ENCODE measurements at regions not wholly inside any gene's neighbourhood (a gene's known extent, or its start where the extent isn't known, plus 50 kb on each side); places are given as distances from the start of the nearest gene placed in this dataset.

GRCh38 chr6:18664401-18664800 lies 277.3 kb downstream of the RNF144B start:
- DNase-seq, result no peak
- Histone ChIP-seq H3K9me3 (ENCODE audit: control insufficient read depth in 2 of 2, insufficient read depth in 1 of 2, low read depth in 1 of 2, low read length in 1 of 2) (no peaks in the 10 kb centered on the region), H3K4me3 (ENCODE audit: low read depth in 1 of 3, low read length in 3 of 3) (no peak overlapping the region), H3K27me3 (ENCODE audit: control insufficient read depth in 3 of 3, insufficient read depth in 3 of 3, low read length in 3 of 3) (peaks cover 0 to 3% (median 0%) of the 10 kb centered on the region in 3 donors), H3K4me1 (ENCODE audit: control insufficient read depth in 3 of 3, insufficient read depth in 2 of 3, low read depth in 1 of 3, low read length in 2 of 3) (no peaks in the 10 kb centered on the region), H3K27ac (ENCODE audit: low read depth in 1 of 3, low read length in 2 of 3) (no peak overlapping the region), H3K36me3 (ENCODE audit: control insufficient read depth in 3 of 3, insufficient read depth in 2 of 3, low read depth in 1 of 3, low read length in 3 of 3) (no peaks in the 10 kb centered on the region)
- no peak for FAIRE-seq
- 81 to 95% (median 87%) methylated on average over 5 of the region's 5 CpGs for WGBS, 3 donors

- 13 to 35% (median 16%) methylated on average over 2 of the region's 2 CpGs for WGBS, 3 donors
- DNase-seq (peak in 1 of 2 donors; percentile 1), FAIRE-seq (no peak)
- no peaks in the 10 kb centered on the region for H3K4me1 ChIP-seq (ENCODE audit: control insufficient read depth in 3 of 3, insufficient read depth in 2 of 3, low read depth in 1 of 3, low read length in 2 of 3)
- peaks cover 0 to 8% (median 0%) of the 10 kb centered on the region in 3 donors for H3K27me3 ChIP-seq (ENCODE audit: control insufficient read depth in 3 of 3, insufficient read depth in 3 of 3, low read length in 3 of 3)
- H3K27ac ChIP-seq (ENCODE audit: low read depth in 1 of 3, low read length in 2 of 3), result no peak overlapping the region
- H3K4me3 ChIP-seq (ENCODE audit: low read depth in 1 of 3, low read length in 3 of 3), result no peak overlapping the region
- no peaks in the 10 kb centered on the region for H3K36me3 ChIP-seq (ENCODE audit: control insufficient read depth in 3 of 3, insufficient read depth in 2 of 3, low read depth in 1 of 3, low read length in 3 of 3)
- H3K9me3 ChIP-seq (ENCODE audit: control insufficient read depth in 2 of 2, insufficient read depth in 1 of 2, low read depth in 1 of 2, low read length in 1 of 2), result peaks cover 0 to 1% of the 10 kb centered on the region in 2 donors
Observed at GRCh38 chr6:18667612-18668011, 280.5 kb downstream of the RNF144B start.

GRCh38 chr6:18668994-18669393 lies 281.8 kb downstream of the RNF144B start:
- H3K27ac ChIP-seq (ENCODE audit: low read depth in 1 of 3, low read length in 2 of 3), result no peak overlapping the region
- H3K9me3 ChIP-seq (ENCODE audit: control insufficient read depth in 2 of 2, insufficient read depth in 1 of 2, low read depth in 1 of 2, low read length in 1 of 2), result peaks cover 0 to 1% of the 10 kb centered on the region in 2 donors
- DNase-seq (no peak), FAIRE-seq (no peak)
- H3K36me3 ChIP-seq (ENCODE audit: control insufficient read depth in 3 of 3, insufficient read depth in 2 of 3, low read depth in 1 of 3, low read length in 3 of 3), result no peaks in the 10 kb centered on the region
- H3K4me1 ChIP-seq (ENCODE audit: control insufficient read depth in 3 of 3, insufficient read depth in 2 of 3, low read depth in 1 of 3, low read length in 2 of 3), result no peaks in the 10 kb centered on the region
- H3K27me3 ChIP-seq (ENCODE audit: control insufficient read depth in 3 of 3, insufficient read depth in 3 of 3, low read length in 3 of 3), result peaks cover 0 to 8% (median 0%) of the 10 kb centered on the region in 3 donors
- no peak overlapping the region for H3K4me3 ChIP-seq (ENCODE audit: low read depth in 1 of 3, low read length in 3 of 3)
- WGBS, 3 donors, result 67 to 75% (median 73%) methylated on average over 3 of the region's 3 CpGs

- no peak overlapping the region for H3K4me3 ChIP-seq (ENCODE audit: low read depth in 1 of 3, low read length in 3 of 3)
- no peaks in the 10 kb centered on the region for H3K36me3 ChIP-seq (ENCODE audit: control insufficient read depth in 3 of 3, insufficient read depth in 2 of 3, low read depth in 1 of 3, low read length in 3 of 3)
- FAIRE-seq (no peak), DNase-seq (no peak)
- no peaks in the 10 kb centered on the region for H3K4me1 ChIP-seq (ENCODE audit: control insufficient read depth in 3 of 3, insufficient read depth in 2 of 3, low read depth in 1 of 3, low read length in 2 of 3)
- peaks cover 0 to 1% of the 10 kb centered on the region in 2 donors for H3K9me3 ChIP-seq (ENCODE audit: control insufficient read depth in 2 of 2, insufficient read depth in 1 of 2, low read depth in 1 of 2, low read length in 1 of 2)
- H3K27me3 ChIP-seq (ENCODE audit: control insufficient read depth in 3 of 3, insufficient read depth in 3 of 3, low read length in 3 of 3), result peaks cover 0 to 5% (median 0%) of the 10 kb centered on the region in 3 donors
- WGBS, 3 donors, result 67 to 88% (median 81%) methylated on average over 1 of the region's 1 CpG
- no peak overlapping the region for H3K27ac ChIP-seq (ENCODE audit: low read depth in 1 of 3, low read length in 2 of 3)
Observed at GRCh38 chr6:18672852-18673251, 285.7 kb downstream of the RNF144B start.

GRCh38 chr6:18674346-18674745 lies 287.2 kb downstream of the RNF144B start:
- peaks cover 0 to 1% of the 10 kb centered on the region in 2 donors for H3K9me3 ChIP-seq (ENCODE audit: control insufficient read depth in 2 of 2, insufficient read depth in 1 of 2, low read depth in 1 of 2, low read length in 1 of 2)
- H3K4me3 ChIP-seq (ENCODE audit: low read depth in 1 of 3, low read length in 3 of 3), result no peak overlapping the region
- H3K27ac ChIP-seq (ENCODE audit: low read depth in 1 of 3, low read length in 2 of 3), result no peak overlapping the region
- DNase-seq (no peak), FAIRE-seq (no peak)
- H3K4me1 ChIP-seq (ENCODE audit: control insufficient read depth in 3 of 3, insufficient read depth in 2 of 3, low read depth in 1 of 3, low read length in 2 of 3), result no peaks in the 10 kb centered on the region
- peaks cover 0 to 5% (median 0%) of the 10 kb centered on the region in 3 donors for H3K27me3 ChIP-seq (ENCODE audit: control insufficient read depth in 3 of 3, insufficient read depth in 3 of 3, low read length in 3 of 3)
- no peaks in the 10 kb centered on the region for H3K36me3 ChIP-seq (ENCODE audit: control insufficient read depth in 3 of 3, insufficient read depth in 2 of 3, low read depth in 1 of 3, low read length in 3 of 3)

GRCh38 chr6:18675881-18676280 lies 288.7 kb downstream of the RNF144B start:
- Histone ChIP-seq H3K4me3 (ENCODE audit: low read depth in 1 of 3, low read length in 3 of 3) (no peak overlapping the region), H3K36me3 (ENCODE audit: control insufficient read depth in 3 of 3, insufficient read depth in 2 of 3, low read depth in 1 of 3, low read length in 3 of 3) (no peaks in the 10 kb centered on the region), H3K9me3 (ENCODE audit: control insufficient read depth in 2 of 2, insufficient read depth in 1 of 2, low read depth in 1 of 2, low read length in 1 of 2) (peaks cover 0 to 1% of the 10 kb centered on the region in 2 donors), H3K4me1 (ENCODE audit: control insufficient read depth in 3 of 3, insufficient read depth in 2 of 3, low read depth in 1 of 3, low read length in 2 of 3) (no peaks in the 10 kb centered on the region), H3K27me3 (ENCODE audit: control insufficient read depth in 3 of 3, insufficient read depth in 3 of 3, low read length in 3 of 3) (peaks cover 0 to 5% (median 0%) of the 10 kb centered on the region in 3 donors), H3K27ac (ENCODE audit: low read depth in 1 of 3, low read length in 2 of 3) (no peak overlapping the region)
- DNase-seq, result no peak
- WGBS, 3 donors, result 32 to 58% (median 48%) methylated on average over 2 of the region's 2 CpGs
- no peak for FAIRE-seq

GRCh38 chr6:18676548-18676947 lies 289.4 kb downstream of the RNF144B start:
- Histone ChIP-seq H3K4me1 (ENCODE audit: control insufficient read depth in 3 of 3, insufficient read depth in 2 of 3, low read depth in 1 of 3, low read length in 2 of 3) (no peaks in the 10 kb centered on the region), H3K36me3 (ENCODE audit: control insufficient read depth in 3 of 3, insufficient read depth in 2 of 3, low read depth in 1 of 3, low read length in 3 of 3) (no peaks in the 10 kb centered on the region), H3K9me3 (ENCODE audit: control insufficient read depth in 2 of 2, insufficient read depth in 1 of 2, low read depth in 1 of 2, low read length in 1 of 2) (no peaks in the 10 kb centered on the region), H3K4me3 (ENCODE audit: low read depth in 1 of 3, low read length in 3 of 3) (no peak overlapping the region), H3K27me3 (ENCODE audit: control insufficient read depth in 3 of 3, insufficient read depth in 3 of 3, low read length in 3 of 3) (no peaks in the 10 kb centered on the region), H3K27ac (ENCODE audit: low read depth in 1 of 3, low read length in 2 of 3) (no peak overlapping the region)
- no peak for DNase-seq
- FAIRE-seq, result no peak
- 89 to 94% (median 92%) methylated on average over 7 of the region's 7 CpGs for WGBS, 3 donors

GRCh38 chr6:18680842-18681241 lies 293.7 kb downstream of the RNF144B start:
- Histone ChIP-seq H3K27ac (ENCODE audit: low read depth in 1 of 3, low read length in 2 of 3) (no peak overlapping the region), H3K4me3 (ENCODE audit: low read depth in 1 of 3, low read length in 3 of 3) (no peak overlapping the region), H3K9me3 (ENCODE audit: control insufficient read depth in 2 of 2, insufficient read depth in 1 of 2, low read depth in 1 of 2, low read length in 1 of 2) (no peaks in the 10 kb centered on the region), H3K27me3 (ENCODE audit: control insufficient read depth in 3 of 3, insufficient read depth in 3 of 3, low read length in 3 of 3) (no peaks in the 10 kb centered on the region), H3K36me3 (ENCODE audit: control insufficient read depth in 3 of 3, insufficient read depth in 2 of 3, low read depth in 1 of 3, low read length in 3 of 3) (no peaks in the 10 kb centered on the region), H3K4me1 (ENCODE audit: control insufficient read depth in 3 of 3, insufficient read depth in 2 of 3, low read depth in 1 of 3, low read length in 2 of 3) (no peaks in the 10 kb centered on the region)
- FAIRE-seq (no peak), DNase-seq (peak in 1 of 2 donors; percentile 2)

GRCh38 chr6:18681832-18682503 lies 294.8 kb downstream of the RNF144B start:
- H3K9me3 ChIP-seq (ENCODE audit: control insufficient read depth in 2 of 2, insufficient read depth in 1 of 2, low read depth in 1 of 2, low read length in 1 of 2), result no peaks in the 10 kb centered on the region
- no peak for FAIRE-seq
- no peak overlapping the region for H3K4me3 ChIP-seq (ENCODE audit: low read depth in 1 of 3, low read length in 3 of 3)
- H3K27me3 ChIP-seq (ENCODE audit: control insufficient read depth in 3 of 3, insufficient read depth in 3 of 3, low read length in 3 of 3), result no peaks in the 10 kb centered on the region
- no peaks in the 10 kb centered on the region for H3K36me3 ChIP-seq (ENCODE audit: control insufficient read depth in 3 of 3, insufficient read depth in 2 of 3, low read depth in 1 of 3, low read length in 3 of 3)
- H3K4me1 ChIP-seq (ENCODE audit: control insufficient read depth in 3 of 3, insufficient read depth in 2 of 3, low read depth in 1 of 3, low read length in 2 of 3), result no peaks in the 10 kb centered on the region
- H3K27ac ChIP-seq (ENCODE audit: low read depth in 1 of 3, low read length in 2 of 3), result no peak overlapping the region
- no peak for DNase-seq
- WGBS, 3 donors, result 78 to 82% (median 79%) methylated on average over 5 of the region's 5 CpGs

All from small intestine (tissue), 7 donors.